ENCODE measurements at regions not wholly inside any gene's neighbourhood (a gene's known extent, or its start where the extent isn't known, plus 50 kb on each side); places are given as distances from the start of the nearest gene placed in this dataset.
A peak's percentile ranks its signal among the peaks of the same experiment; 100 is the strongest.
"Not testable (repeated sequence)": the region's sequence is repeated elsewhere in the genome, so short reads cannot be mapped to it uniquely, and the experiment has no call there.

DNA sequence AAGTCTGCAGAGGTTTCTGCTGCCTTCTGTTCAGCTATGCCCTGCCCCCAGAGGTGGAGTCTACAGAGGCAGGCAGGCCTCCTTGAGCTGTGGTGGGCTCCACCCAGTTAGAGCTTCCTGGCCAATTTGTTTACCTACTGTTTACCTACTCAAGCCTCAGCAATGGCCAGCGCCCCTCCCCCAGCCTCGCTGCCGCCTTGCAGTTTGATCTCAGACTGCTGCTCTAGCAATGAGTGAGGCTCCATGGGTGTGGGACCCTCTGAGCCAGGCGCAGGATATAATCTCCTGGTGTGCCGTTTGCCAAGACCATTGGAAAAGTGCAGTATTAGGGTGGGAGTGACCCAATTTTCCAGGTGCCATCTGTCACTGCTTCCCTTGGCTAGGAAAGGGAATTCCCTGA lies 1024.9 kb downstream of the PRIM2 start:
- H3K27me3 Mint-ChIP-seq (ENCODE audit: insufficient read depth, unreplicated experiment); DNase-seq (ENCODE audit: unreplicated experiment); H3K4me1 Mint-ChIP-seq (ENCODE audit: insufficient read depth, unreplicated experiment); H3K9me3 Mint-ChIP-seq (ENCODE audit: unreplicated experiment); H3K4me3 Mint-ChIP-seq (ENCODE audit: unreplicated experiment); H3K27ac Mint-ChIP-seq (ENCODE audit: low read depth, unreplicated experiment); POLR2A ChIA-PET; H3K36me3 Mint-ChIP-seq (ENCODE audit: insufficient read depth, unreplicated experiment); intact Hi-C loops (cut with micrococcal nuclease); CTCF ChIA-PET; BruUV-seq (replicated peaks): not testable (repeated sequence)

DNA sequence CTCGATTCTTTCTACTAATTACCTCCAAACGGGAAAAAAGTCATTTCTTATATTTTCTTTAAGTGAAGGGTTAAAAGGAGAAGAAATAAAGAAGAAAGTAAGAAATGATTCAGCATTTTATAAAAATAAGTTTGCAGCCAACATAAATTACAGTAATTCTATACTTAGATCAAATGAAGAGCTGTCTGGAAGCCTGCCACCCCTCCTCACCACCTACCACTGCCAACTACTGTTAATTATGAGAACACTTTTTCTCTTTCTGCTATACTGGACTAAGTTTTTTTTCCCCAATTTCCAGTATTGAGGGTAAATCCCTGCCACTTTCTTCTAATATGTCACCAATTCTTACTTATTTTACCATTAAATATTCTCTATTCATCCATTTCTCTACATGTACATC lies 1030.1 kb downstream of the PRIM2 start:
- CTCF ChIA-PET; intact Hi-C loops (cut with micrococcal nuclease); BruUV-seq (replicated peaks); H3K4me1 Mint-ChIP-seq (ENCODE audit: insufficient read depth, unreplicated experiment); POLR2A ChIA-PET; H3K4me3 Mint-ChIP-seq (ENCODE audit: unreplicated experiment); H3K27ac Mint-ChIP-seq (ENCODE audit: low read depth, unreplicated experiment); H3K36me3 Mint-ChIP-seq (ENCODE audit: insufficient read depth, unreplicated experiment); H3K9me3 Mint-ChIP-seq (ENCODE audit: unreplicated experiment); H3K27me3 Mint-ChIP-seq (ENCODE audit: insufficient read depth, unreplicated experiment): not testable (repeated sequence)
- peak; percentile 6 for DNase-seq (ENCODE audit: unreplicated experiment)

DNA sequence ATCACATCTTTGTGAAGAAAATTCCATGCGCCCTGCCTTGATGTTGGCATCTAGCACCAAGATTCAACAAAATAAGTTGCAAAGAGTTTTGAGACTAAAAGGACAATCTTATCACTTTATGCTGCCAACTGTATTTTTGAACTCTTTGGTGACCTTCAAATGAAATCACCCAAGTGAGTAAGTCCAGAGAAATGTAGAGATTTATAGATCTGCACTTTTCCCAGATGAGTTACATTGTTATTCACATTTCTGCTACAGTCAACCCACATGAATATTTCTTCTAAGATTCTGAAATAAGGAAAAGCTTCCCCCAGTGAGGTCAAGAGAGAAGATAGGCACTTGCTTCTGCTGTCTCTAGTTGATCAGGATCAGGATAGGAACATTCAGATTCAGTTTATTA lies 1034.2 kb downstream of the PRIM2 start:
- H3K9me3 Mint-ChIP-seq (ENCODE audit: unreplicated experiment); H3K27me3 Mint-ChIP-seq (ENCODE audit: insufficient read depth, unreplicated experiment); H3K4me3 Mint-ChIP-seq (ENCODE audit: unreplicated experiment); H3K4me1 Mint-ChIP-seq (ENCODE audit: insufficient read depth, unreplicated experiment); DNase-seq (ENCODE audit: unreplicated experiment); intact Hi-C loops (cut with micrococcal nuclease); BruUV-seq (replicated peaks); POLR2A ChIA-PET; H3K36me3 Mint-ChIP-seq (ENCODE audit: insufficient read depth, unreplicated experiment); H3K27ac Mint-ChIP-seq (ENCODE audit: low read depth, unreplicated experiment); CTCF ChIA-PET: not testable (repeated sequence)

GRCh38 chr6:58358452-58358851 lies 1041.0 kb downstream of the PRIM2 start:
- DNase-seq (ENCODE audit: unreplicated experiment) = peak; percentile 0
- CTCF ChIA-PET; H3K4me3 Mint-ChIP-seq (ENCODE audit: unreplicated experiment); H3K4me1 Mint-ChIP-seq (ENCODE audit: insufficient read depth, unreplicated experiment); H3K9me3 Mint-ChIP-seq (ENCODE audit: unreplicated experiment); H3K36me3 Mint-ChIP-seq (ENCODE audit: insufficient read depth, unreplicated experiment); BruUV-seq (replicated peaks); intact Hi-C loops (cut with micrococcal nuclease); H3K27ac Mint-ChIP-seq (ENCODE audit: low read depth, unreplicated experiment); POLR2A ChIA-PET; H3K27me3 Mint-ChIP-seq (ENCODE audit: insufficient read depth, unreplicated experiment): not testable (repeated sequence)

DNA sequence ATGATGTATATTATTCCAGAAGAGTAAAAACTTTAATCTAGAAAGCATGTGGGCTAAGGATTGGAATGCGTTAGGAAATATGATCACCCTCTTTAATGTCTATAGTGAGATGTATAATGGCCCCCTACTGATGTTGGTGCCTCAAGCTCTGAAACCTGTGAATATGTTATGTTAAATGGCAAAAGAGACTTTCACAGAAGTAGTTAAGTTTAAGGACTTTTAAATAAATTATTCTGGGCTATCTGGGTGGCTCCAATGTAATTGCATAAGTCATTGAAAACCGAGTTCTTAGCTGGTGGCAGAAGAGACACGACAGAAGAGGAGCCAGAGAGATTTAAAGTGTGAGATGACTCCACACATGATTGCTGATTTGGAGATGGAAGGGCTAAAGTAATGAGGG lies 1048.4 kb downstream of the PRIM2 start:
- H3K27ac Mint-ChIP-seq (ENCODE audit: low read depth, unreplicated experiment); DNase-seq (ENCODE audit: unreplicated experiment); H3K36me3 Mint-ChIP-seq (ENCODE audit: insufficient read depth, unreplicated experiment); CTCF ChIA-PET; H3K4me1 Mint-ChIP-seq (ENCODE audit: insufficient read depth, unreplicated experiment); H3K27me3 Mint-ChIP-seq (ENCODE audit: insufficient read depth, unreplicated experiment); intact Hi-C loops (cut with micrococcal nuclease); H3K9me3 Mint-ChIP-seq (ENCODE audit: unreplicated experiment); BruUV-seq (replicated peaks); POLR2A ChIA-PET; H3K4me3 Mint-ChIP-seq (ENCODE audit: unreplicated experiment): not testable (repeated sequence)

DNA sequence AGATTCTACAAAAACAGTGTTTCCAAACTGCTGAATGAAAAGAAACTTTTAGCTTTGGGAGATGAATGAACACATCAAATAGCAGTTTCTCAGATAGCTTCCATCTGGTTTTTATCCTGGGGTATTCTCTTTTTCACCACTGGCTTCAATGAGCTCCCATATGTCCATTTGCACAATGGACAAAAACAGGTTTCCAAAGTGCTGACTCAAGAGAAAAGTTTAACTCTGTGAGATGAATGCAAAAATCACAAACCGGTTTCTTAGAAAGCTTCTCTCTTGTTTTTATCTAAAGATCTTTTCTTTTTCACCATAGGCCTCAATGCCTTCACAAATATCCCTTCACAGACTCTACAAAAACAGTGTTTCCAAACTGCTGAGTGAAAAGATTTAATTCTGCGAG lies 1089.2 kb downstream of the PRIM2 start:
- intact Hi-C loops (cut with micrococcal nuclease); H3K4me1 Mint-ChIP-seq (ENCODE audit: insufficient read depth, unreplicated experiment); BruUV-seq (replicated peaks): not testable (repeated sequence)

DNA sequence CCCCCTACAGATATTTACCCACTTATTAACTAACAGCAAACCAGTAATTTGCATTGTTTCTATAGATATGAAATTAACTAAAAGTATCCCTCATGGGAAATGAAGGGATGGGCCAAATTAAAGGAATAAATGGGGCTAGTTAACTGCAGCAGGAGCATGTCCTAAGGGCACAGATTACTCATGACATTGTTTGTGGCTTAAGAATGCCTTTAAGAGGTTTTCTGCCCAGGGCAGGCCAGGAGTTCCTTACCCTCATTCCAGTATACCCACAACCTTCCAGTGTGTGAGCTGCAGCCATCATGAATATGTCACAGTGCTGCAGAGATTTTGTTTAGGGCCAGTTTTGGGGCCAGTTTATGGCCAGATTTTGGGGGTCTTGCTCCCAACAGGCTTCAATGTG lies 1101.9 kb downstream of the PRIM2 start:
- no peak for DNase-seq (ENCODE audit: unreplicated experiment)
- Mint-ChIP-seq H3K4me1 (ENCODE audit: insufficient read depth, unreplicated experiment) (no peaks in the 10 kb centered on the region), H3K4me3 (ENCODE audit: unreplicated experiment) (no peak overlapping the region), H3K9me3 (ENCODE audit: unreplicated experiment) (peaks cover 5% of the 10 kb centered on the region), H3K27ac (ENCODE audit: low read depth, unreplicated experiment) (no peak overlapping the region), H3K36me3 (ENCODE audit: insufficient read depth, unreplicated experiment) (no peaks in the 10 kb centered on the region), H3K27me3 (ENCODE audit: insufficient read depth, unreplicated experiment) (no peaks in the 10 kb centered on the region)
- CTCF ChIA-PET = no interaction called here
- TF ChIP-seq, protein P1, sequence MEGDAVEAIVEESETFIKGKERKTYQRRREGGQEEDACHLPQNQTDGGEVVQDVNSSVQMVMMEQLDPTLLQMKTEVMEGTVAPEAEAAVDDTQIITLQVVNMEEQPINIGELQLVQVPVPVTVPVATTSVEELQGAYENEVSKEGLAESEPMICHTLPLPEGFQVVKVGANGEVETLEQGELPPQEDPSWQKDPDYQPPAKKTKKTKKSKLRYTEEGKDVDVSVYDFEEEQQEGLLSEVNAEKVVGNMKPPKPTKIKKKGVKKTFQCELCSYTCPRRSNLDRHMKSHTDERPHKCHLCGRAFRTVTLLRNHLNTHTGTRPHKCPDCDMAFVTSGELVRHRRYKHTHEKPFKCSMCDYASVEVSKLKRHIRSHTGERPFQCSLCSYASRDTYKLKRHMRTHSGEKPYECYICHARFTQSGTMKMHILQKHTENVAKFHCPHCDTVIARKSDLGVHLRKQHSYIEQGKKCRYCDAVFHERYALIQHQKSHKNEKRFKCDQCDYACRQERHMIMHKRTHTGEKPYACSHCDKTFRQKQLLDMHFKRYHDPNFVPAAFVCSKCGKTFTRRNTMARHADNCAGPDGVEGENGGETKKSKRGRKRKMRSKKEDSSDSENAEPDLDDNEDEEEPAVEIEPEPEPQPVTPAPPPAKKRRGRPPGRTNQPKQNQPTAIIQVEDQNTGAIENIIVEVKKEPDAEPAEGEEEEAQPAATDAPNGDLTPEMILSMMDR (IDR thresholded peaks at IDR 0.05; ENCODE audit: unreplicated experiment) = no peak
- POLR2A ChIA-PET = no interaction called here
- no TSS peak for BruUV-seq (replicated peaks)
- intact Hi-C loops (cut with micrococcal nuclease) = no loop called here

More for the DNA sequence above, 1089.2 kb downstream of the PRIM2 start:
- DNase-seq (ENCODE audit: unreplicated experiment); H3K9me3 Mint-ChIP-seq (ENCODE audit: unreplicated experiment); POLR2A ChIA-PET; H3K4me3 Mint-ChIP-seq (ENCODE audit: unreplicated experiment); H3K27ac Mint-ChIP-seq (ENCODE audit: low read depth, unreplicated experiment); H3K36me3 Mint-ChIP-seq (ENCODE audit: insufficient read depth, unreplicated experiment); CTCF ChIA-PET; H3K27me3 Mint-ChIP-seq (ENCODE audit: insufficient read depth, unreplicated experiment): not testable (repeated sequence)
